ENCODE measurements at regions not wholly inside any gene's neighbourhood (a gene's known extent, or its start where the extent isn't known, plus 50 kb on each side); places are given as distances from the start of the nearest gene placed in this dataset.

DNA sequence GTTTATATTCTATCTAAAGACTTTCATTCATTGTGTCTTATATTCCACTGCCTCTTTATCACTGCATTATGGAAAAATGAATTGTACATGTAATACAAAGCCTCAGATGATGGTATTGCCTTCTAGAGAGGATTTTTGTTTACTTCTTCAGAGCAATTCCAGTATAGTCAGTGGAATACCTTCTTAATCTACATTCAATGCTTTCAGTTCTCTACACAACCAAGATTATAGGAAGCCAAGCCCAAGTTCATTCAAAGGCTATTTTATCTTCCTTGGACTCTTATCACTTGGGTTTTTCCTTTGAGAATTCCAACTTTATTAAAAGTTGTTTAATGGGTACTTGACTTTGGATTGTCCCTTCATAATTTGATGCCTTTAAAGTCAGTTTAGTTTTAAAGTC, 1971.0 kb upstream of the FLRT2 start:
- TF ChIP-seq CTCF (IDR thresholded peaks at IDR 0.05) (no peak), POLR2A (IDR thresholded peaks at IDR 0.05) (no peak), POLR2AphosphoS5 (IDR thresholded peaks at IDR 0.05) (no peak)
